ENCODE measurements at regions not wholly inside any gene's neighbourhood (a gene's known extent, or its start where the extent isn't known, plus 50 kb on each side); places are given as distances from the start of the nearest gene placed in this dataset.

DNA sequence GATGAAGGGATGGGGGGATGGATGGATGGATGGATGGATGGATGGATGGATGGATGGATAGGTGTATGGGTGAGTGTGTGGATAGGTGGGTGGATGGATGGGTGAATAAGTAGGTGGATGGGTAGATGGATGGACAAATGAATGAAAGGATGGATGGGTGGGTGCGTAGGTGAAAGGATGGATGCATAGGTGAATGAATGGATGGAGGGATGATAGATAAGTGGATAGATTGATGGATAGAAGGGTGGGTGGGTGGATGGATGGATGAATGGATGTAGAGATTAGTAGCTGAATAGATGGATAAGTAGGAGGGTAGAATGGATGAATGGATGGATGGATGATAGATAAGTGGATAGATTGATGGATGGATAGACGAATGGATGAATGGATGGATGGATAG is 152.7 kb downstream of the MN1 start:
- no peak for TF ChIP-seq POLR2A (IDR thresholded peaks at IDR 0.05; ENCODE audit: extremely low read depth, insufficient read length)
- TF ChIP-seq, protein P1, sequence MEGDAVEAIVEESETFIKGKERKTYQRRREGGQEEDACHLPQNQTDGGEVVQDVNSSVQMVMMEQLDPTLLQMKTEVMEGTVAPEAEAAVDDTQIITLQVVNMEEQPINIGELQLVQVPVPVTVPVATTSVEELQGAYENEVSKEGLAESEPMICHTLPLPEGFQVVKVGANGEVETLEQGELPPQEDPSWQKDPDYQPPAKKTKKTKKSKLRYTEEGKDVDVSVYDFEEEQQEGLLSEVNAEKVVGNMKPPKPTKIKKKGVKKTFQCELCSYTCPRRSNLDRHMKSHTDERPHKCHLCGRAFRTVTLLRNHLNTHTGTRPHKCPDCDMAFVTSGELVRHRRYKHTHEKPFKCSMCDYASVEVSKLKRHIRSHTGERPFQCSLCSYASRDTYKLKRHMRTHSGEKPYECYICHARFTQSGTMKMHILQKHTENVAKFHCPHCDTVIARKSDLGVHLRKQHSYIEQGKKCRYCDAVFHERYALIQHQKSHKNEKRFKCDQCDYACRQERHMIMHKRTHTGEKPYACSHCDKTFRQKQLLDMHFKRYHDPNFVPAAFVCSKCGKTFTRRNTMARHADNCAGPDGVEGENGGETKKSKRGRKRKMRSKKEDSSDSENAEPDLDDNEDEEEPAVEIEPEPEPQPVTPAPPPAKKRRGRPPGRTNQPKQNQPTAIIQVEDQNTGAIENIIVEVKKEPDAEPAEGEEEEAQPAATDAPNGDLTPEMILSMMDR (IDR thresholded peaks at IDR 0.05; ENCODE audit: low read depth, low read length): no peak
- no peak for TF ChIP-seq MYC (IDR thresholded peaks at IDR 0.05; ENCODE audit: low read depth, low read length)

Measured in NB4 (cell line).